HG02870 (cell line): ENCODE measurements at regions not wholly inside any gene's neighbourhood (a gene's known extent, or its start where the extent isn't known, plus 50 kb on each side); places are given as distances from the start of the nearest gene placed in this dataset.
"Not testable (repeated sequence)": the region's sequence is repeated elsewhere in the genome, so short reads cannot be mapped to it uniquely, and the experiment has no call there.

Source experiments
- ATAC-seq: cut with Tn5 transposase; IDR thresholded peaks from one replicate; pipeline ENCODE4 v1.9.1; 2021; ENCODE audit warnings: mild to moderate bottlenecking, moderate library complexity; ENCODE audit not compliant: unreplicated experiment

DNA sequence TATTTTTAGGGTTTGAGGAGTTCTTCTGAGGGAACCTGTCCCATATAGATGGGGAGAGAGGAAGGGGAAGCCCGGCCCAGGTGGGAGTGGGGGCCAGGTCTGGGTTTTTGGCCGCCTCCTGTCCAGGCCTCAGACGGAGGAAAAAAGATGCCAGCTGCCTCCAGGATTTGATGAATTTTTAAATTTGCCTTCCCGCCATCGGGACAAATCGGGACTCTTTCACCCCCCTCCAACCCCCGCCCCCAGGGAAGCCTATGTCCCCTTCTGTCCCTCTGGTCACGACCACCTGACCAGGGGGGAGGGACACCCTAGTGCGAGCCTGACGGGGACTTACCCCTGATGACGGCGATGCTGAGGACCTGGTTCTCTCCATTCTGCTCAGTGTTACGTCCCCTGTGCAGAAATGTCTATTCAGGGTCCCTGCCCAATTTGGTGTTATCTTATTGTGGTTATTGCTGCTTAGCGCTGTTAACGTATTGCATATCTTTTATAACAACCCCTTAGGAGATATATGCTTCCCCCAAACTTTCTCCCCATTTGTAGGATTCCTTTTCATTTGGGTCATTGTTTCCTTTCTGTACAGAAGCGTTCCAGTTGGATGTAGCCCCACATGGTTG is 115.9 kb upstream of the GRK3 start:
- no peak for ATAC-seq

DNA sequence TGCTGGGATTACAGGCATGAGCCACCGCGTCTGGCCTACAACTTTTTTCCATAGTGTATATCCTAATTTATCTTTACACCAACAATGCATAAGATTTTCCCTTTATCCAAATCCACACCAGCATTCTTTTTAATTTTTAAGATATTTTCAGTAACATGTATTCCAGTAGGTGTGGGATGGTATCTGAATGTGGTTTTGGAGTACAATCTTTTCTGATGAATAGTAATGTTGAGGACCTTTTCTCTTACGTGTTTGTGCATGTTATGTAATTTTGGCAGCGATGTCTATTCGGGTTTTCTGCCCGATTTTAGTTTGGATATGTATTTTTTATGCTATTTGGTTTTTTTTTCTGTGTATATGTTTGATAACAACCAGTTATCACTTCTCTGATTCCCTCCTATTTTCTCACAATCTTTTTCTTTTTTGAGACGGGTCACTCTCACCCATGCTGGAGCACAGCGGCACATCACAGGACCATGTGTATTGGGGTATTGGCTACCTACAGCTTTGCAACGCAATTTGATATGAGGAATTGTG is 114.6 kb upstream of the GRK3 start:
- no peak for ATAC-seq

DNA sequence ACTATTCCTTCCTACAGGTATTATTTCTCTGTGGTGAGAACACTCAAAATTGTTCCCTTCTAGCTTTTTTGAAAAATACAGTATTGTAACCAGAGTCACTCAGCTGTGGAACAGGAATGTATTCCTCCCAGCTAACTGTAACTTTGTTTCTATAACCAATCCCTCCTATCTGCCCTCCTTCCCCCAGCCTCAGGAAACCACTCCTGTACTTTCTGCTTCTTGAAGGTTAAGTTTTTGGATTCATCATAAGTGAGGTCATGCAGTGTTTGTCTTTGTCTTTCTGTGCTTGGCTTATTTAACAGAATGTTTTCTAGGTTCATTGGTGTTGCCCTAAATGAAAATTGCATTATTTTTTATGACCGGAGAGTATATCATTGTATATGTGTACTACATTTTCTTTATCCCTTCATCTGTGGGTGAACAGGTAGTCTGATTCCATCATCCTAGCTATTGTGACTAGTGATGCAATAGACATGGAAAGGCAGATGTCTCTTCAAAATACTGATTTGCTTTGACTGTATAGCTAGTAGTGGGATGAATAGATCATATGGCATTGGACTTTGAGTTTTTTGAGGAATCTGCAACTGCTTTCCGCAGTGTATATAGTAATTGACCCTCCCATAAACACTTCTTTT is 112.9 kb upstream of the GRK3 start:
- ATAC-seq = no peak

- ATAC-seq = no peak
Observed at GRCh38 chr22:25452116-25452700, 112.3 kb upstream of the GRK3 start.

DNA sequence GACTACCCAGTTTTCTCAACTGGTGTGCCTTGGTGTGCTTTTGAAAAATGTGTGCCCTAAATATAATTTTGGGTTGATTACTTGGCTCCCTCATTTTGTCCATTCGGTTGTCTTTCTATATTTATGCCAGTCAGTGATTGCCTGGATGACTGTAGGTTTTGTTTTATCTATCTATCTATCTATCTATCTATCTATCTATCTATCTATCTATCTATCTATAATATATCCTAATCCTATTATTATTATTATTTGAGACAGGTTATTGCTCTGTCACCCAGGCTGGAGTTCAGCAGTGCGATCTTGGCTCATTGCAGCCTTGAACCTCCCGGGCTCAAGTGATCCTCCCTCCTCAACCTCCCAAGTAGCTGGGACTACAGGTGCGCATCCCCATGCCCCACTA is 111.4 kb upstream of the GRK3 start:
- ATAC-seq = no peak

DNA sequence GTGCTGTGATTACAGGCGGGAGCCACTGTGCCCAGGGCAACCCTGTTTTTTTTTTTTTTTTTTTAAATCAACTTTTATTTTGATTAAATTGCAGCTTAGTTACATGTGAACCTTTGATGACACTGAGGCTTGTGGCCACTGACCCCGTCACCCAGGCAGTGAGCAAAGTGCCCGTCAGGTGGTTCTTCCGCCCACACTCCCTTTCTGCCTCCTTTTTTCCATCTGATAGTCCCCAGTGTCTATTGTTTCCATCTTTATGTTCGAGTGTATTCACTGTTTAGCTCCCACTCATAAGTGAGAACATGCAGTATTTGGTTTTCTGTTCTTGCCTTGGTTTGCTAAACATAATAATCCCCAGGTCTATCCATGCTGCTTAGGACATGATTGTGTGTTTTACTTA is 110.9 kb upstream of the GRK3 start:
- ATAC-seq = no peak

GRCh38 chr22:25456300-25457043 is 108.0 kb upstream of the GRK3 start:
- ATAC-seq = not testable (repeated sequence)

DNA sequence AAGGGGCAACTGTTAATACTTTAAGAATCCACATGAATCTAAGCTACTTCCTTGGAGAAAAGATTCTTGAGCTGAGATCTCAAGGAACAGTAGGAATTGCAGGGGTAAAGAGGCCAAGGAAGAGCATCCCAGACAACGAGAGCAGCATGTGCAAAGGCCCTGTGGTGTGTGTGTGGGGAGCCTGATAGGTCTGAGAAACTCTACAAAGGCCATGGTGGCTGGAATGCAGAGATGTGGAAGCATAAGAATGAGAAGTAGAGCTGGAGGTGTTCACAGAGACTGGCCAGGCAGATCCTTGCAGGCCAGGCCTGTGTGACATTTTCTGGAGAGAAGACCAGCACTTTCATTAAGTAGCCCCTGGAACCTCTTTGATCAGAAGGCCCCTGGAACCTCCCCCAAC is 105.8 kb upstream of the GRK3 start:
- not testable (repeated sequence) for ATAC-seq

DNA sequence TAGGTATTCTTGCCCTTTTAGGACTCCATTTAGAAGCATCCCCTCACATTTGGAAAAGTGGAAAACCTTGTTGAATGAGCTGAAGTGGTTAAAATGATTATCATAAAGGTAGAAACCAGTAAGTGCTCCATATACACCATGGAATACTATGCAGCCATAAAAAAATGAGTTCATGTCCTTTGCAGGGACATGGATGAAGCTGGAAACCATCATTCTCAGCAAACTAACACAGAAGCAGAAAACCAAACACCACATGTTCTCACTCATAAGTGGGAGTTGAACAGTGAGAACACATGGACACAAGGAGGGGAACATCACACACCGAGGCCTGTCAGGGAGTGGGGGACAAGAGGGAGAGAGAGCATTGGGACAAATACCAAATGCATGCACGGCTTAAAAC is 103.8 kb upstream of the GRK3 start:
- ATAC-seq = not testable (repeated sequence)

DNA sequence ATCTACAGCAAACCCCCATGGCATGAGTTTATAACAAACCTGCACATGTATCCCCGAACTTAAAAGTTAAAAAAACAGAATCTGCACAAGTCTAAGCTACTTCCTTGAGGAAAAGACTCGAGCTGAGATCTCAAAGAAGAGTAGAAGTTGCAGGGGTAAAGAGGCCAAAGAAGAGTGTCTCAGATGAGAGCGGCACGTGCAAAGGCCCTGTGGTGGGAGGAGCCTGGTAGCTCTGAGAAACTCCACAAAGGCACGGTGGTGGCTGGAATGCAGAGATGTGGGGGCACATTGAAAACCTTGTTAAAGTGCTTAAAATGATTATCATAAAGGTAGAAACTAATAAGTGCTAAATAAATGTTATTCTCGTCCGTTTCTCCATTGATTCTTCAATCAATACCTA is 103.2 kb upstream of the GRK3 start:
- no peak for ATAC-seq

DNA sequence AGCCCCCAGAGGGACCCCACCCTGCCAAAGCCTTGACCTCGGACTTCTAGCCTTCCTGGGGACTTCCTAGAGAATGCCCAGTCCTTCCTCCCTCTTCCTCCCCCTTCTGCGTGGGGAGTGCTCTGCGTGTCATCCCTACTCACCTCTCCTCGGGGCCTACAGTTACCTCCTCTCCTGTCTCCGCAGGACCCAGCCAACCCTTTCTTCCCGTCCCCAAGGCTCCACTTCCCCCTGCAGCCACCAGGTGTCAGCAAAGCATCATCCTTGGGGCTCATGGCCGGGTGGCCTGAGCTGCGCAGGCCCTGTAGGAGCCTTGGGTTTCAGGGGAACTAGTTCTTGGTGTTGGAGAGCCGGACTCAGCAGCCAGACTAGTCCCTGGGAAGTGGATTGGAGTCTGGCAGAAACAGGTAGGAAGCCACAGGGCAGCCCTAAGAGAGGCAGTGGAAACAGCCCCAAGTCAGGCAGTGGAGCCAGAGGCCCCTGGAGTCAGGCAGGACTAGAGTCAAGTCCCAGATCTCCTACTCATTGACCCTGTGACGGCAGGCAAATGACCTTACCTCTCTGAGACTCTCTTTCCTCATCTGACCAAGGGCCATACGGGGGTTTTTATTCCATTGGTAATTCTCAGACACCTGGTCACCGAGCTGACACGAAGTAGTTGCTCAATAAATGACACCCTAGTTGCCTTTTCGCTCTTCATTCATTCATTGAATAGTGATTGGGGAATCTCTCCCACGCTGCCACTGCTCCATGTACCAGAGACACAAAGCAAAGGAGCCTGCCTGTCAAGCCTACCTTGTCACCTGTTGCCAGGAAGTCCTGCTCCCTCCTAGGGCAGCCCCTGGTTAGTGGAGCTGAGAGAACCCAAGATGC is 101.8 kb upstream of the GRK3 start:
- not testable (repeated sequence) for ATAC-seq

DNA sequence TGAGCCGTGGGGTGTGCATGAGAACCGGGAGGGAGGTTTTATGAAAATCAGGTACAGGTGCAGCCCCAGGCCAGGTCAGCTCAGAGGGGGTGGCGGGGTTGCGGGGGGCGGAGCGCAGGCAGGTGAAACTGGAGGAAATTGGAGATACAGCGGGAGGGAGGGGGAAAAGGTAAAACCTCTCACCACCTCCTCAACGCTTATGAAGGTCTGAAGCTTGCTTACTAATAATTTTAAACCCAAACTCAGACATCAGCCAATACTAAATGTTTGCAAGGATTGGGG is 101.2 kb upstream of the GRK3 start:
- not testable (repeated sequence) for ATAC-seq

- ATAC-seq = not testable (repeated sequence)
Observed at GRCh38 chr22:25464326-25464725, 100.1 kb upstream of the GRK3 start.

DNA sequence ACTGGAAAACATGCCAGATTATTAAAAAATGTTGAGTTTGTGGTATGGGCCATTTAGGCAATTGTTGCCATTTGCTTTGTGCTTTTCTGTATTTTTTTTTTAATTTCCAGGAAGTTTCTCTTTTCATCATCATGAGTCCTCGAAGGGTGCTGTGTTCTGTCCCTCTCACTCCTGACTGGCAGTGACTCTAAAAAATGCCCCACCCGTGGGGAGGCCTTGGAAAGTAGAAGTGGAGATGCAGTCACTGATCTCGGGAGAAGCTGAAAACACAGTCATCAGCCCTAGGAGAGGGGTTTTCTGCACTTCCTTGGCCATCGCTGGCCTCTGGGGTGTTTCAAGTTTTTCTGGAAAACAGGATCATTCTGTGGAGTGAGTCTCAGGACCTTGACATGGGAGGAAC is 98.5 kb upstream of the GRK3 start:
- no peak for ATAC-seq

DNA sequence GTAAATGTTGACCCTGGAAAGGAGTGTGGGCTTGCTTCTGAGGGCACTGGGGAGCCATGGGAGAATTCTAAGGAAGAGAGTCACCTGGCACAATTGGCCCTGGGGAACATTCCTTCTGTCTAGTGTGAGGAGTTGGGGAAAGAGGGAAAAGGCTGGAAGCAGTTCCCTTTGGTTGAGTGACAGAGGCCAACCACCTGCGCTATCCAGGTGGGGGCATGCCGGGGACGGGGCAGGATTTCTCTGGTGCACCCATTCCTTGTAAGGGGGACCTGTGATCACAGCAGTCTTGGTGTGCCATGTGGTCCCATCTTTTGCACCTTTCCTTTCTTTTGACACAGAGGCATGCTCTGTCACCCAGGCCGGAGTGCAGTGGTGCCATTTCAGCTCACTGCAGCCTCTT is 92.1 kb upstream of the GRK3 start:
- ATAC-seq = no peak

DNA sequence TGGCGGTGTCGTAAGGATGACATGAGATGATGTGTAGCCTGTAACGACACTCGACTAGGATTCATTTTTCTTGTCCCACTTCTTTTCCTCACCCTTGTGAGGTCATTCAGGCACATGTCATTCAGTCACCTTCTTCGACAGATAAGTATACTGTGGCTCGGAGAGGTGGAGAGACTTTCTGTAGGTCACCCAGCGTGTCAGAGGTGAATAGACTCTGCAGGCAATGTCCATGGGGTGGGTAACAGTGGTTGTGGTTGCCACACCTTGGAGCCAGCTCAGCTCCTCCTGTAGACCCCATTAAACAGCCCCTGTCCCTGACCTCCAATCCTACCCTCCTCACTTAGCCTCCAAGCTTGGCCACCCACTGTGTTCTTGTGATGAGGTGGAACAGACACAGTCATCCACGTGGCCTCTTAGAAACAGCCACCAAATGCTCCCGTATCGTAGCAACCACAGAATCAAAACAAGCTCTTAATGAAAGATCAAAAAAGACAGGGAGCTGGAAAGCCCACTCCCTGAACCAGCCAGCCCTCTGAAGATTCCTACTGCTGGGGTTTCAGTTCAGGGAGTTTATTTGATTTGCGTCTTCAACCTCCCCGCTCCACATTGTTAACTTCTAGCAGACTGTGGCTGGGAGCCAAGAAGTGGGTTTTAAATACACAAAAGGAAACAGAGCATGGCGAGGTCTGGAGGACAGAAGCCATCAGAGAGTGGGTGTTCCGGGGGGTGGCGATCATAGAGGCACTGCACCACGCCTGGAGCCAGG is 89.0 kb upstream of the GRK3 start:
- ATAC-seq = no peak

- no peak for ATAC-seq
Observed at GRCh38 chr22:25477358-25477757, 87.1 kb upstream of the GRK3 start.

GRCh38 chr22:25478111-25478510 is 86.4 kb upstream of the GRK3 start:
- ATAC-seq = no peak

DNA sequence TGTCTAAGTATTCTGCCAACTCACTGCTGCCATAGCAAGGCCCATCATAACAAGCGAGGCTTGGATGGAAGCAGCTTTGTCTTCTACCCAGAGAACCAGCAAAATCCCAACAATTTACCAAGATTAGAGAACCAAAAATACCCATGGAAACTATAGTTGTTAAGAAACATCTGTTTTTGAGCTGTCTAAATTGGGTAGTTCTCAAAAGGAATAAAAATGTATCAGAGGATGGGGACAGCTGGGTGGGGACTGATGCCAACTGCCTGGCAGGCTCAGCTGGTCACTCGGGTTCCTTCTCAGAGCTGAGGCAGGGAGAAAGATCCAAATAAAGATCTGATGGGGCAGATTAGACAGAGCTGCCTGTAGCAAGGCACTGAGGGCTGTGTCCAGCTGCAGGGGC is 85.9 kb upstream of the GRK3 start:
- ATAC-seq = no peak

DNA sequence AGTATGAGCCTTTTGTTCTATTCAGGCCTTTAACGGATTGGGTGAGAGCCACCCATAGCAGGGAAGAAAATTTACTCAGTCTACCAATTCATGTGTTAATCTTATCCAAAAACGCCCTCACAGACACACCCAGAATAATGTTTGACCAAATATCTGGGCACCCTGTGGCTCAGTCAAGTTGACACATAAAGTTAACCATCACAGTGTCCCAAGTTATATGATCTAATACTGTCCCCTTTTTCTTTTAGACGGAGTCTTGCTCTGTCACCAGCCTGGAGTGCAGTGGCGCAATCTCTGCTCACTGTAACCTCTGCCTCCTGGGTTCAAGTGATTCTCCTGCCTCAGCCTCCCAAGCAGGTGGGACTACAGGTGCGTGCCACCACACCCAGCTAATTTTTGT is 83.6 kb upstream of the GRK3 start:
- not testable (repeated sequence) for ATAC-seq
